SK-N-SH (cell line): ENCODE measurements at regions not wholly inside any gene's neighbourhood (a gene's known extent, or its start where the extent isn't known, plus 50 kb on each side); places are given as distances from the start of the nearest gene placed in this dataset.
A peak's percentile ranks its signal among the peaks of the same experiment; 100 is the strongest.

ENCODE experiments used
- CTCF ChIA-PET: fragments of 300-600, 350-600 bp; formaldehyde crosslinking; extraction: SDS; loops from one replicate; lab custom pipeline; 2021; lab: Yijun Ruan, JAX
- POLR2A ChIA-PET: fragments of 350-600 bp; sonication (Branson Sonifier 250); formaldehyde crosslinking; extraction: SDS; loops from one replicate; lab custom pipeline; 2020; ENCODE audit warnings: antibody characterized with exemption, inconsistent platforms; lab: Yijun Ruan, JAX
- DNase-seq: peaks from one replicate; pipeline ENCODE4 v3.0.0; 2012
- H2AFZ ChIP-seq: fragments of 200-600 bp; sonication (generic); 2 replicates; pipeline ENCODE4 v1.8.1; 2016; ENCODE audit warnings: antibody characterized with exemption, mild to moderate bottlenecking, low read depth
- H3F3A ChIP-seq: fragments of 200-600 bp; sonication (generic); replicated peaks from 2 replicates; pipeline ENCODE3; 2016; ENCODE audit warnings: antibody characterized with exemption, mild to moderate bottlenecking; ENCODE audit not compliant: insufficient read depth
- H3K27ac ChIP-seq, 2 experiments: fragments of 200-500 bp in 1 of 2; fragments of 200-600 bp in 1 of 2; sonication (Bioruptor generic) in 1 of 2; sonication (generic), shearing (Covaris generic) in 1 of 2; 2 replicates each; pipeline versions ENCODE4 v1.5.1 to v1.6.1; 2014 to 2016; ENCODE audit warnings: low read depth in 2 of 2, inconsistent platforms in 1 of 2, low read length in 1 of 2, mild to moderate bottlenecking in 1 of 2, mixed read lengths in 1 of 2
- H3K27me3 ChIP-seq: fragments of 200-600 bp; sonication (generic), shearing (Covaris generic); 2 replicates; pipeline ENCODE4 v1.6.1; 2016; ENCODE audit warnings: mixed run types; ENCODE audit not compliant: insufficient read depth
- H3K36me3 ChIP-seq, 2 experiments: fragments of 200-500 bp in 1 of 2; fragments of 200-600 bp in 1 of 2; sonication (Bioruptor generic) in 1 of 2; sonication (generic) in 1 of 2; replicated peaks in 1 of 2; 2 replicates each; pipeline versions ENCODE3 to v1.5.1; 2014 to 2016; ENCODE audit warnings: low read length in 1 of 2, mild to moderate bottlenecking in 1 of 2; ENCODE audit not compliant: insufficient read depth in 2 of 2, control insufficient read depth in 1 of 2
- H3K4me1 ChIP-seq, 2 experiments: fragments of 200-500 bp in 1 of 2; fragments of 200-600 bp in 1 of 2; sonication (Bioruptor generic) in 1 of 2; sonication (generic), shearing (Covaris generic) in 1 of 2; 2 replicates each; pipeline versions ENCODE4 v1.5.1 to v1.6.1; 2014 to 2016; ENCODE audit warnings: low read depth in 1 of 2, low read length in 1 of 2, mixed run types in 1 of 2; ENCODE audit not compliant: insufficient read depth in 2 of 2, control insufficient read depth in 1 of 2
- H3K4me2 ChIP-seq: fragments of 200-600 bp; sonication (generic), shearing (Covaris generic); 2 replicates; pipeline ENCODE4 v1.6.1; 2017; ENCODE audit warnings: mixed run types
- H3K4me3 ChIP-seq, 2 experiments: fragments of 200-500 bp in 1 of 2; fragments of 200-600 bp in 1 of 2; sonication (Bioruptor generic) in 1 of 2; sonication (generic), shearing (Covaris generic) in 1 of 2; 2 replicates each; pipeline versions ENCODE4 v1.5.1 to v1.8.1; 2014 to 2016; ENCODE audit warnings: low read depth in 2 of 2, inconsistent platforms in 1 of 2, low read length in 1 of 2, mild to moderate bottlenecking in 1 of 2, mixed read lengths in 1 of 2, moderate library complexity in 1 of 2
- H3K79me2 ChIP-seq: fragments of 200-600 bp; sonication (generic); 2 replicates; pipeline ENCODE4 v1.8.1; 2017; ENCODE audit warnings: mild to moderate bottlenecking; ENCODE audit not compliant: insufficient read depth
- H3K9ac ChIP-seq: fragments of 200-600 bp; sonication (generic); 2 replicates; pipeline ENCODE4 v1.6.1; 2017; ENCODE audit warnings: mixed run types
- H3K9me2 ChIP-seq: fragments of 200-600 bp; sonication (generic); 2 replicates; pipeline ENCODE4 v1.6.1; 2017; ENCODE audit warnings: mixed run types
- H3K9me3 ChIP-seq: fragments of 200-600 bp; sonication (generic); 2 replicates; pipeline ENCODE4 v1.6.1; 2017; ENCODE audit warnings: mixed run types, mild to moderate bottlenecking, moderate library complexity
- H4K20me1 ChIP-seq: fragments of 200-600 bp; sonication (generic); 2 replicates; pipeline ENCODE4 v1.6.1; 2017; ENCODE audit warnings: mild to moderate bottlenecking, mixed run types; ENCODE audit not compliant: insufficient read depth
- CTCF ChIP-seq: fragments of 200-600 bp; sonication (generic); IDR thresholded peaks from 2 replicates; pipeline ENCODE4 v1.6.1; 2017; ENCODE audit warnings: antibody characterized with exemption, mild to moderate bottlenecking, moderate library complexity
- ELF1 ChIP-seq: IDR thresholded peaks from 2 replicates; pipeline ENCODE4 v1.4.0; 2012
- EP300 ChIP-seq, 2 experiments: IDR thresholded peaks; 2 replicates each; pipeline versions ENCODE4 v1.4.0 to v1.6.1; 2012; ENCODE audit warnings: borderline replicate concordance in 1 of 2, low read depth in 1 of 2, low read length in 1 of 2
- FOSL2 ChIP-seq: IDR thresholded peaks from 2 replicates; pipeline ENCODE4 v1.4.0; 2012; ENCODE audit warnings: low read depth, mild to moderate bottlenecking, moderate library complexity, borderline replicate concordance
- FOXM1 ChIP-seq: IDR thresholded peaks from 2 replicates; pipeline ENCODE4 v1.4.0; 2012; ENCODE audit warnings: low read depth, mild to moderate bottlenecking
- GATA2 ChIP-seq: sonication (generic); formaldehyde crosslinking; IDR thresholded peaks from 2 replicates; pipeline ENCODE4 v1.5.0; 2020; ENCODE audit warnings: mild to moderate bottlenecking, missing genetic modification reagents
- IRF3 ChIP-seq: fragments of 150-350 bp; IDR thresholded peaks from 2 replicates; pipeline ENCODE4 v1.6.1; 2016; ENCODE audit warnings: mild to moderate bottlenecking, low read depth, low read length
- JUND ChIP-seq: IDR thresholded peaks from 2 replicates; pipeline ENCODE4 v1.4.0; 2012
- MAX ChIP-seq: IDR thresholded peaks from 2 replicates; pipeline ENCODE4 v1.4.0; 2012; ENCODE audit warnings: low read depth
- MEF2A ChIP-seq: IDR thresholded peaks from 2 replicates; pipeline ENCODE4 v1.4.0; 2012; ENCODE audit warnings: low read depth, borderline replicate concordance
- NFIC ChIP-seq: IDR thresholded peaks from 2 replicates; pipeline ENCODE4 v1.4.0; 2012; ENCODE audit warnings: borderline replicate concordance
- RCOR1 ChIP-seq: fragments of 150-350 bp; IDR thresholded peaks from 2 replicates; pipeline ENCODE4 v1.6.1; 2017; ENCODE audit warnings: antibody characterized with exemption, low read length
- RFX5 ChIP-seq: IDR thresholded peaks from 2 replicates; pipeline ENCODE4 v1.6.1; 2012; ENCODE audit warnings: mild to moderate bottlenecking, improper control_type of control experiment, low read length
- SMC3 ChIP-seq: IDR thresholded peaks from 2 replicates; pipeline ENCODE4 v1.6.1; 2012; ENCODE audit warnings: low read depth, low read length, improper control_type of control experiment
- TCF12 ChIP-seq: IDR thresholded peaks from 2 replicates; pipeline ENCODE4 v1.4.0; 2012
- USF2 ChIP-seq: fragments of 150-350 bp; IDR thresholded peaks from 2 replicates; pipeline ENCODE4 v1.6.1; 2017; ENCODE audit warnings: antibody characterized with exemption, low read length, low read depth, borderline replicate concordance
- ZBTB33 ChIP-seq: IDR thresholded peaks from 2 replicates; pipeline ENCODE4 v1.4.0; 2012; ENCODE audit warnings: low read depth, borderline replicate concordance
- WGBS: methylation state at CpG from one replicate; pipeline ENCODE4 v1.1.6; 2017; ENCODE audit warnings: low lambda C conversion rate; 5-methylcytosine and 5-hydroxymethylcytosine counted together

- no peak for TF ChIP-seq GATA2 (CRISPR knock-in tag)
- TF ChIP-seq RFX5, result no peak
- TF ChIP-seq MEF2A, result peak; percentile 35; the same call in 1 of the 2 replicates
- peak; percentile 31; the same call in 1 of the 2 replicates for TF ChIP-seq ZBTB33
- peak; percentile 92 for TF ChIP-seq TCF12
- no peak for TF ChIP-seq CTCF
- peak; percentile 98 for TF ChIP-seq JUND
- TF ChIP-seq SMC3, result no peak
- TF ChIP-seq FOSL2, result peak; percentile 97
- peak; percentile 94 for TF ChIP-seq NFIC
- TF ChIP-seq ELF1, result no peak
- peak; percentile 59 to 88; a peak in 3 of 4 replicates for TF ChIP-seq EP300 (IDR thresholded peaks at IDR 0.05; ENCODE audit: borderline replicate concordance in 1 of 2, low read depth in 1 of 2, low read length in 1 of 2)
- no peak for TF ChIP-seq IRF3
These were observed 62.2 kb upstream of the FAM241A start (continued) for GRCh38 chr4:112082954-112083586.

GRCh38 chr4:112083587-112084347 is 61.5 kb upstream of the FAM241A start:
- Histone ChIP-seq H3K4me1 (peaks cover 2 to 9% of the 10 kb centered on the region in 2 experiments; a peak in 3 of 4 replicates), H3K9ac (no peak overlapping the region; the same call in 1 of the 2 replicates), H3K27ac (peak overlapping the region; percentile 56 to 64), H2AFZ (no peak overlapping the region), H3K36me3 (no peaks in the 10 kb centered on the region), H3K4me2 (peak overlapping the region; percentile 18; the same call in 1 of the 2 replicates), H3K9me2 (no peaks in the 10 kb centered on the region), H3K27me3 (no peaks in the 10 kb centered on the region), H3K9me3 (no peaks in the 10 kb centered on the region), H3F3A (peaks cover 18% of the 10 kb centered on the region), H4K20me1 (no peaks in the 10 kb centered on the region), H3K4me3 (no peak overlapping the region), H3K79me2 (no peaks in the 10 kb centered on the region)
- DNase-seq, result no peak
- TF ChIP-seq USF2 (no peak), MAX (no peak), FOXM1 (no peak), RCOR1 (no peak), ELF1 (no peak)
- WGBS, result 55% methylated on average over 3 of the region's 3 CpGs
- CTCF ChIA-PET, result interaction anchor here (0.9 to 1.7 kb wide), 2 partner anchors 16 to 24 kb away, joined by 3 to 4 read pairs; no protein-coding TSS in a partner anchor
- POLR2A ChIA-PET, result no interaction called here
